HepG2 (cell line): ENCODE measurements at regions not wholly inside any gene's neighbourhood (a gene's known extent, or its start where the extent isn't known, plus 50 kb on each side); places are given as distances from the start of the nearest gene placed in this dataset.

Source experiments
- ATAC-seq: fragments of 200-7000 bp; cut with Tn5 transposase; 3 replicates; pipeline ENCODE4 v1.9.1; 2020; ENCODE audit warnings: mild to moderate bottlenecking, moderate library complexity
- BruUV-seq: library from RNA; stranded (reverse); fragments of 400-500 nt; replicated peaks from 2 replicates; lab custom pipeline; 2021; lab: Mats Ljungman, UMichigan
- CTCF ChIA-PET: fragments of 300-600 bp; formaldehyde crosslinking; extraction: SDS; loops from one replicate; lab custom pipeline; 2021; ENCODE audit warnings: low total read pairs, inconsistent platforms, low intra/inter-chr PET ratio; lab: Yijun Ruan, JAX
- POLR2A ChIA-PET: fragments of 350-600 bp; sonication (Branson Sonifier 250); formaldehyde crosslinking; loops from one replicate; lab custom pipeline; 2020; ENCODE audit warnings: antibody characterized with exemption, inconsistent platforms; lab: Yijun Ruan, JAX
- DNase-seq: peaks from one replicate; pipeline ENCODE4 v3.0.0-alpha.2; 2015; ENCODE audit warnings: low spot score
- FAIRE-seq: peaks from 3 replicates; lab custom pipeline; 2011; peaks lifted over from hg19 to GRCh38; lab: Jason Lieb, UNC
- H2AFZ ChIP-seq: one replicate; pipeline ENCODE4 v1.6.1; 2011; ENCODE audit warnings: low read length, inconsistent platforms
- H3K27ac ChIP-seq: fragments of 300-600 bp; 3 replicates; pipeline ENCODE4 v1.8.0; 2011; ENCODE audit warnings: mixed run types, mild to moderate bottlenecking, mixed read lengths, low read length, inconsistent platforms; ENCODE audit not compliant: insufficient read depth; ENCODE audit errors: extremely low read length
- H3K27me3 ChIP-seq, 2 experiments: fragments of 200-600 bp in 1 of 2; 2 replicates in 1 of 2; 3 replicates in 1 of 2; pipeline versions ENCODE4 v1.6.0 to v1.8.0; 2011; ENCODE audit warnings: low read length in 2 of 2, mild to moderate bottlenecking in 2 of 2, moderate library complexity in 2 of 2, inconsistent platforms in 1 of 2; ENCODE audit not compliant: insufficient read depth in 2 of 2, control insufficient read depth in 1 of 2
- H3K36me3 ChIP-seq, 2 experiments: fragments of 200-600 bp in 1 of 2; replicated peaks in 1 of 2; 2 replicates in 1 of 2; 3 replicates in 1 of 2; pipeline versions ENCODE4 v1.5.1 to v1.8.0; 2011; ENCODE audit warnings: low read length in 2 of 2, inconsistent platforms in 1 of 2; ENCODE audit not compliant: insufficient read depth in 2 of 2, control insufficient read depth in 1 of 2
- H3K4me1 ChIP-seq: 2 replicates; pipeline ENCODE4 v1.5.1; 2012; ENCODE audit warnings: low read length, inconsistent platforms; ENCODE audit not compliant: insufficient read depth
- H3K4me2 ChIP-seq: 2 replicates; pipeline ENCODE4 v1.6.0; 2011; ENCODE audit warnings: low read depth, low read length, inconsistent platforms
- H3K4me3 ChIP-seq, 3 experiments: fragments of 200-600 bp in 1 of 3; sonication (generic), shearing (Covaris generic) in 1 of 3; replicated peaks in 1 of 3; 2 replicates each; pipeline ENCODE4 v1.5.1; 2011 to 2016; ENCODE audit warnings: low read length in 3 of 3, inconsistent platforms in 2 of 3, low read depth in 2 of 3, mild to moderate bottlenecking in 2 of 3, control low read depth in 1 of 3, mixed read lengths in 1 of 3; ENCODE audit not compliant: insufficient read depth in 1 of 3
- H3K79me2 ChIP-seq: one replicate; pipeline ENCODE4 v1.6.1; 2011; ENCODE audit warnings: low read length, inconsistent platforms; ENCODE audit not compliant: insufficient read depth
- H3K9ac ChIP-seq: 2 replicates; pipeline ENCODE4 v1.6.0; 2011; ENCODE audit warnings: mild to moderate bottlenecking, low read depth, low read length, inconsistent platforms; ENCODE audit not compliant: insufficient read depth
- H3K9me3 ChIP-seq: 2 replicates; pipeline ENCODE4 v1.5.1; 2012; ENCODE audit warnings: mild to moderate bottlenecking, low read length
- H4K20me1 ChIP-seq: 2 replicates; pipeline ENCODE4 v1.6.0; 2011; ENCODE audit warnings: inconsistent platforms, mild to moderate bottlenecking, low read length, moderate library complexity; ENCODE audit not compliant: insufficient read depth
- GABPB1 ChIP-seq: IDR thresholded peaks from 2 replicates; pipeline ENCODE4 v1.6.1; 2016; ENCODE audit warnings: mild to moderate bottlenecking, missing genetic modification reagents, moderate library complexity, missing compliant biosample characterization
- POLR2G ChIP-seq: fragments of 200-400 bp; formaldehyde crosslinking; IDR thresholded peaks from 2 replicates; pipeline ENCODE4 v1.6.1; 2018; ENCODE audit warnings: mild to moderate bottlenecking, low read depth, low read length, moderate library complexity
- WGBS: methylation state at CpG from one replicate; pipeline ENCODE4 v1.1.6; 2017; ENCODE audit warnings: low lambda C conversion rate; 5-methylcytosine and 5-hydroxymethylcytosine counted together
- in situ Hi-C: cut with HindIII; loops from 2 replicates; pipeline ENCODE4 v1.10.0; 2017; ENCODE audit warnings: low pct_unique_long_range_greater_than_20kb; ENCODE audit not compliant: extremely low pct_ligation_motif_present
- intact Hi-C: fragments of 100-400 bp; cut with micrococcal nuclease; formaldehyde crosslinking; loops from one replicate; pipeline ENCODE4 v1.10.0; 2022; ENCODE audit not compliant: unreplicated experiment
- TF ChIP-seq, protein P1 (sequence below): sonication (generic); formaldehyde crosslinking; IDR thresholded peaks from 2 replicates; pipeline ENCODE4 v1.5.0; 2020; ENCODE audit warnings: missing genetic modification reagents

DNA sequence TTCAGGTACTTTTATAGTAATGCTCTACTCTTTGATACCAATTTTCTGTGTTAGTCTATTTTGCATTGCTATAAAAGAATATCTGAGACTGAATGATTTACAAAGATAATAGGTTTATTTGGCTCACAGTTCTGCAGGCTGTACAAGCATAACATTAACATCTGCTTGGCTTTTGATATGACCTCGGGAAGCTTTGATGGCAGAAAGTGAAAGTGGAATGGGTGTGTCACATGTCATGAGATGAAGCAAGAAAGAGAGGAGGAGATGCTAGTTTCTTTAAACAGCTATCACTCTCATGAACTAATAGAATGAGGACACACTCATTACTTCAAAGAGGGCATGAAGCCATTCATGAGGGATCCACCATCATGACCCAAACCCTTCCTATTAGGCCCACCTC, 270.9 kb upstream of the IL12B start:
- no peak overlapping the region for H3K27ac ChIP-seq
- intact Hi-C loops (no loop called here), in situ Hi-C loops (no loop called here)
- H3K9ac ChIP-seq, result no peak overlapping the region
- no peak for ATAC-seq
- ChIA-PET CTCF (no interaction called here), POLR2A (no interaction called here)
- no peaks in the 10 kb centered on the region for H3K4me1 ChIP-seq
- no TSS peak for BruUV-seq
- FAIRE-seq, result no peak
- 3% methylated on average over 1 of the region's 1 CpG for WGBS
- no peaks in the 10 kb centered on the region for H3K79me2 ChIP-seq
- no peak for DNase-seq
- H3K36me3 ChIP-seq, result no peaks in the 10 kb centered on the region
- no peak overlapping the region for H3K4me2 ChIP-seq
- no peaks in the 10 kb centered on the region for H3K9me3 ChIP-seq
- H2AFZ ChIP-seq, result no peak overlapping the region
- TF ChIP-seq, protein P1, sequence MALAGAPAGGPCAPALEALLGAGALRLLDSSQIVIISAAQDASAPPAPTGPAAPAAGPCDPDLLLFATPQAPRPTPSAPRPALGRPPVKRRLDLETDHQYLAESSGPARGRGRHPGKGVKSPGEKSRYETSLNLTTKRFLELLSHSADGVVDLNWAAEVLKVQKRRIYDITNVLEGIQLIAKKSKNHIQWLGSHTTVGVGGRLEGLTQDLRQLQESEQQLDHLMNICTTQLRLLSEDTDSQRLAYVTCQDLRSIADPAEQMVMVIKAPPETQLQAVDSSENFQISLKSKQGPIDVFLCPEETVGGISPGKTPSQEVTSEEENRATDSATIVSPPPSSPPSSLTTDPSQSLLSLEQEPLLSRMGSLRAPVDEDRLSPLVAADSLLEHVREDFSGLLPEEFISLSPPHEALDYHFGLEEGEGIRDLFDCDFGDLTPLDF (CRISPR knock-in tag), result no peak
- no peak for TF ChIP-seq GABPB1
- no peaks in the 10 kb centered on the region for H4K20me1 ChIP-seq
- no peaks in the 10 kb centered on the region for H3K27me3 ChIP-seq
- H3K4me3 ChIP-seq, result no peak overlapping the region

DNA sequence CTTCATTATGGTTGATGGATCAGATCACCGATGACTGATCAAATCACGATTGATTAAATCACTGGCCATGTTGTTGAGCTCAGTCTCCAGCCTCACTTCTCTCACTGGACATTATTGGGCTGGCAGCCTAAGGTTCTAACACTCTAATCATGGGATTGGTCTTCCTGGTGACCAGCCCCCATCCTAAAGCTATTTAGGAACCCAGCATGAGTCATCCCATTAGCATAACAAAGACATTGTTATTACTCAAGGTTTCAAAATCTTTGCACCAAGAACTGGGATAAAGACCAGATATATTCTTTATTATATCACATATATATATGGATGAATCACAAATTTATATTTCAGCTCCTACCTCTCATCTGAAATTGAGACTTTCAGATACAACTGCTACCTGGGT, 272.1 kb upstream of the IL12B start:
- DNase-seq (no peak), FAIRE-seq (no peak), ATAC-seq (no peak)
- H3K27me3 ChIP-seq, result no peaks in the 10 kb centered on the region
- intact Hi-C loops, result no loop called here
- H3K9me3 ChIP-seq, result no peaks in the 10 kb centered on the region
- CTCF ChIA-PET, result no interaction called here
- in situ Hi-C loops, result no loop called here
- WGBS, result 27% methylated on average over 2 of the region's 2 CpGs
- H3K4me3 ChIP-seq, result no peak overlapping the region
- H3K9ac ChIP-seq, result no peak overlapping the region
- no peaks in the 10 kb centered on the region for H3K4me1 ChIP-seq
- POLR2A ChIA-PET, result no interaction called here
- H4K20me1 ChIP-seq, result no peaks in the 10 kb centered on the region
- TF ChIP-seq POLR2G, result no peak
- H3K79me2 ChIP-seq, result no peaks in the 10 kb centered on the region
- no peak overlapping the region for H3K4me2 ChIP-seq
- H2AFZ ChIP-seq, result no peak overlapping the region
- no peak overlapping the region for H3K27ac ChIP-seq
- no peaks in the 10 kb centered on the region for H3K36me3 ChIP-seq
- BruUV-seq, result no TSS peak
